ENCODE measurements at regions not wholly inside any gene's neighbourhood (a gene's known extent, or its start where the extent isn't known, plus 50 kb on each side); places are given as distances from the start of the nearest gene placed in this dataset.

- TF ChIP-seq CTCF (IDR thresholded peaks at IDR 0.05) (no peak), POLR2A (IDR thresholded peaks at IDR 0.05) (no peak)
Observed at GRCh38 chr9:103867886-103868285, 226.2 kb upstream of the SMC2 start.

Data from adrenal gland (tissue), 5 donors.